Astrocyte of the cerebellum (primary cell): ENCODE measurements at regions not wholly inside any gene's neighbourhood (a gene's known extent, or its start where the extent isn't known, plus 50 kb on each side); places are given as distances from the start of the nearest gene placed in this dataset.
"Not testable (repeated sequence)": the region's sequence is repeated elsewhere in the genome, so short reads cannot be mapped to it uniquely, and the experiment has no call there.

Experiments used
- DNase-seq: peaks from one replicate; pipeline ENCODE4 v3.0.0-alpha.2; 2011; ENCODE audit warnings: low read depth
- H3K4me3 ChIP-seq: 2 replicates; pipeline ENCODE4 v1.5.1; 2011; ENCODE audit warnings: mild to moderate bottlenecking, low read depth, low read length, moderate library complexity
- CTCF ChIP-seq: IDR thresholded peaks from 2 replicates; pipeline ENCODE4 v1.5.1; 2012; ENCODE audit warnings: low read length, low read depth, moderate library complexity, mild to moderate bottlenecking; ENCODE audit errors: missing control alignments
- in situ Hi-C: cut with HindIII; loops from 2 replicates; pipeline ENCODE4 v1.10.0; 2017; ENCODE audit warnings: low sequenced_read_pairs

- no peak overlapping the region for H3K4me3 ChIP-seq
- TF ChIP-seq CTCF: no peak
- in situ Hi-C loops: no loop called here
- DNase-seq: no peak
Measured at GRCh38 chr2:166768393-166769123, 119.7 kb upstream of the XIRP2 start.

- DNase-seq, H3K4me3 ChIP-seq, in situ Hi-C loops: not testable (repeated sequence)
Measured at GRCh38 chr2:166766769-166767322, 121.4 kb upstream of the XIRP2 start.

GRCh38 chr2:166766220-166766619, 122.1 kb upstream of the XIRP2 start:
- no peak for DNase-seq
- TF ChIP-seq CTCF: no peak
- H3K4me3 ChIP-seq: no peak overlapping the region
- in situ Hi-C loops: no loop called here

GRCh38 chr2:166765141-166765540, 123.1 kb upstream of the XIRP2 start:
- peak; percentile 8 for DNase-seq
- in situ Hi-C loops: no loop called here
- no peak overlapping the region for H3K4me3 ChIP-seq
- TF ChIP-seq CTCF: no peak

- no peak overlapping the region for H3K4me3 ChIP-seq
- in situ Hi-C loops: no loop called here
- no peak for TF ChIP-seq CTCF
- no peak for DNase-seq
Measured at GRCh38 chr2:166764702-166765101, 123.6 kb upstream of the XIRP2 start.

GRCh38 chr2:166764216-166764615, 124.1 kb upstream of the XIRP2 start:
- TF ChIP-seq CTCF: no peak
- DNase-seq: no peak
- in situ Hi-C loops: no loop called here
- H3K4me3 ChIP-seq: no peak overlapping the region

- TF ChIP-seq CTCF: no peak
- in situ Hi-C loops: no loop called here
- DNase-seq: no peak
- H3K4me3 ChIP-seq: no peak overlapping the region
Measured at GRCh38 chr2:166762746-166763145, 125.5 kb upstream of the XIRP2 start.
